Pons (tissue), 1 donor: ENCODE measurements at regions not wholly inside any gene's neighbourhood (a gene's known extent, or its start where the extent isn't known, plus 50 kb on each side); places are given as distances from the start of the nearest gene placed in this dataset.

ENCODE experiments used
- DNase-seq: peaks from one replicate; pipeline ENCODE4 v3.0.0-alpha.2; 2016; ENCODE audit warnings: low spot score

DNA sequence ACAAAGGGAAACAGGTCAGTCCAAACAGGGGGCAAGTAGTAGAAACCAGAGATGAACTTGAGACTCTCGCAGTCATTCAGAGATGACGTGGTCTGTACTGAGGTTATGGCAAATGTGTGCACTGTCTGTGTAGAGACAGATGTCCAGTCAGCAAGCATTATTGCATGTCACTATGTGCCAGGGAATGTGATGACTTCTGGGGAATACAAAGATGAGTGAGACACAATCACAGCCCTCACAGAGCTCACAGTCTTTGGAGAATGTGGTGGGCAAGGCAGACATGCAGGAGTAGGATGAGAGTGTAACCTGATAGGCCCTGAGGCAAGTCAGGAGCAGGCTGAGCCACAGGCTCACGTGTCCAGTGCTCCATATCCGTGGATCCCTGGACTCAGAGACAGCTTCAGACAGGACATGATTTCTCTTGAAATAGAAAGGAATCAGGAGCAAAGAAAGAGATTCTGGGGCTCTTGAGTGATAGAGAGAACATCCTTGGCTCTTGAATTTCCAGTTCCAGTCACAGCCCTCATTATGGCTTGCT is 550.7 kb downstream of the ETS1 start:
- DNase-seq: no peak

DNA sequence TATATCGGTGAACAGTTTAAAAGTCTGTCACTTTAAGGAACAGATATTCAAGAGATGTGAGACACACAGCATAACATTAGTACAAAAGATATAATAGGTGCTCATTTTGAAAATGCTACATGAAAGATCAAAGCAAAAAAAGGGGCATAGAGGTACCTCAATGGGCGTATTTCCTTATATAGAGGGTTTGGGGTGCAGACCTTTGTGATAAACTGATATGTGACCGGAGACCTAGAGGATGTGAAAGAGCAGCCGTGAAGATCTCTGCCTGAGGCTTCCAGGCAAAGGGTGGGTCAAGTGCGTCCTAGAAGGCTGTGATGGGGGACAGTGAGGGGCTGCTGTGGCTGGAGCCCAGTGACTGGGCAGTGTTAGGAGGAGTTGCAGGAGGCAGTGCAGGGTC is 551.4 kb downstream of the ETS1 start:
- no peak for DNase-seq

DNA sequence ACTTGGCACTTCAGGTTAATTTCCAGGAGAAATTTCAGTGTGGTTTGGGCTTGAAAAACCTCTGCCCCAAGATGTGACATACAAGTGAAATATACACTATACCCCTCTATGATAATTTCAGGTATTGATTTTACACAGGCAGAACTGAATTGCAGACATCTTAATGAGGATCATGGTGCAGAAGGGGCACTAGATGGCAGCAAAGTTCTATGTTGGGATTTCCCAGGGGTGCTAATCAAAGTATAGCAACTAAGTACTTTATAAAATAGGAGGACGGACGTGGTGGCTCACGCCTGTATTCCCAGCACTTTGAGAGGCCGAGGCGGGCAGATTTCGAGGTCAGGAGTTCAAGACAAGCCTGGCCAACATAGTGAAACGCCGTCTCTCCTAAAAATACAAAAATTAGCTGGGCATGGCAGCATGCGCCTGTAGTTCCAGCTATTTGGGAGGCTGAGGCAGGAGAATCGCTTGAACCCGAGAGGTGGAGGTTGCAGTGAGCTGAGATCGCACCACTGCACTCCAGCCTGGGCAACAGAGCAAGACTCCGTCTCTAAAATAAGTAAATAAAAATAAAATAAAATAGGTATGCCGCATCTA is 555.7 kb downstream of the ETS1 start:
- DNase-seq: peak; percentile 48

DNA sequence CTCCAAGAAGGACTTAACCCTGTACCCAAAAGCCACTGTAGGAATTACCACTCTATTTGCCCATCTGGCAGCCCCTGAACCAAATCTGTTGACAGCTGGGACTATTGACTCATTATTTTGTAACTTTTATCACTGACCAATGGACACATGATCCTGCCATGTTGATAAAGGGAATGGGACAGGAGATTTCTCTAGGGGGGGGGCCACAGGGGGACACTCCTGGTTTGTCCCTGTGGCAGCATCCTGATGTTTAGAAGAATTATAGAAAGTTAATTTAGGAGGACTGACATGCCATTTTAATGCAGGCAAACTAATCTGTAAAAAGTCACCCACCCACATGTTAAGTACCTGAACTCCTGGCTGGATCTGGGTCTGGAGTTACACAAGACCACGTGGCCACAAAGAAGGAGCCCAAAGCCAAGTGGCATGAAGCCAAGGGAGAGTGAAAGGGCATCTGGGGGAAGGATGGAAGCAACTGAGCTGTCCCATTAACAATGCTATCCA is 558.1 kb downstream of the ETS1 start:
- DNase-seq: no peak

DNA sequence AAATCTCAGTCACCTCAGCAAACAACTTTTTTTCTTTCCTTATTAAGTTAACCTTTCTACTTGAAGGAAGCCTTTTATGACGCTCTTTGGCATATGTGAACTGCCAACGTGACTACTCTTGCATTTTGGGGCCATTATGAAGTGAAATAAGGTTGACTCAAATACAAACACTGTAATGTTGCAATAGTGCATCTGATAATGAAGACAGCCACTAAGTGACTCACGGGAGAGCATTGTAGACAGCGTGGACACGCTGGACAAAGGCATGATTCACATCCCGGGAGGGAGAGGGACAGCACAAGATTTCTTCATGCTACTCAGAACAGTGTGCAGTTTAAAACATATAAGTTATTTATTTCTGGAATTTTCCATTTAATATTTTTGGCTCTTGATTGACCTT is 560.8 kb downstream of the ETS1 start:
- DNase-seq: no peak

DNA sequence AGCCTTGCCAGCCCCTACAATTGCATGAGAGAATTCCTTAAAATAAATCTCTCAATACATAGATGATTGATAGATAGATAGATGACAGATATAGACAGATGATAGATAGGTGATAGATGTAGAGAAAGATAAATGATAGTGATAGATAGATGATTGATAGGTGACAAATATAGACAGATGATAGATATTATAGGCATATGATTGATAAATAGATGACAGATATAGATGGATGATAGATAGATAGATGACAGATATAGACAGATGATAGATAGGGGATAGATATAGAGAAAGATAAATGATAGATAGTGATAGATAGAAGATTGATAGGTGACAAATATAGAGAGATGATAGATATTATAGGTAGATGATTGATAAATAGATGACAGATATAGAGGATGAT is 564.6 kb downstream of the ETS1 start:
- DNase-seq: no peak

DNA sequence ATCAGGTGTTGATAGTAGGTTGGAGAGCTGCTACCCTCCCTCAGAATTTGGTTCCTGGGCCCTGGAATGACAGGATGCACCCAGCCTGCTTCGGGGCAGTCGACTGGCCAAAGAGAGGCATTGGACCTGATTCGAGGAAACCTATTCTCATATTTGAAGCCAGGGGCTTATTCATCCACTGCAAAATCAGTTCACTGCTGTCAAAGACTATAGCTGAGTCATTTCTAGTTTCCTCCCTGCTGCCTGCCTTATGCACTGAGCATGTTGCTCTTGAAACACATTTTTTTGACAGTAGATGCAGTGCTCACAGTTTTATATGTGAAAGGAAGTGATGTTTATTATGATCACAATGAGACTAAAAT is 565.4 kb downstream of the ETS1 start:
- DNase-seq: no peak

DNA sequence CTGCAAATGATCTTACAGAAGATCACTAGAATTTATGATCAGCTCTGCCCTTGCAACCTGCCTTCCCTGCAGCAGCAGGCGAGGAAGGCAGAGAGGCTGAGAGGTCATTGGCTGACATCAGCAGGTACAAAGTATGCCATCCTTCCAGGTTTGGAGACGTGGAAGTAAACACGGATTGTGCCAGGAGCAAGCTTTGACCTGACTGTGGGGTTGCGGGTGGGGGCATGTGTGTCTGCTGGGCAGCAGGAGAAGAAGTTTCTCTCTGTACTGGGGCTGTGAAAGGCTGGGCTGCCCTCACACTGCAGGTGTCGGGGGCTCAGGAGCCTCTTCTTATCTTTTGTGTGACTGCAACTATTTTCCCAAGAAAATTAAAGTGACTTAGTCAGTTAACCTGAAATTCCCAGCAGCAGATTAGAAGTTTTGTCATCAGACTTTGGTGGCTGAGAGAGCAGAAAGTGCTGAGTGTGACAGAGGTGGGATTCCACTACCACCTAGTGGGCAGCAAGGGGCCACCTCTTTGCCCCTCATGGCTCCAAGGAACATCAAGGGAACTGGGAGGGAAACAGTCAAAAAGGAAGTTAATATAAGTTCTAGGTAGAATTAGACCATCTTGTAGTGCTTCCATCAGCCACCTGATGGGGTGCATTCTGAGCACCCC is 565.9 kb downstream of the ETS1 start:
- no peak for DNase-seq

DNA sequence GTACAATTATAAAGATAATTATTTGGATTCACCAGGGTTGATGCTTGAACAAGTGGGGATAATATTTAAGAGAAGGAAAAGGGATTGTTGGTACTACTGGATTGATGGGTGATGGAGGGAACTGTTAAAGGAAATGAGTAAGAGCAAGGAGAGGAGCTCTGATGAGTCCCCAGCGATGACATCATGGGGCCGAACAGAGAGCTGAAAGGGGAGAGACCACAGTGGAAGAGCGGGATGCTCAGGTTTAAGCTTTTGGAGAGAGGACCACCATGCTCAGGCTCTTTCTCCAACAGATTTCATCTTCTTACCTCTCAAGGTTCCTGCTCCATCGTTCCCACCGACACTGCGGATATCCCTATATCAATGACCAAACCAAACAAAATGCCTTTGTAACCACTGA is 568.7 kb downstream of the ETS1 start:
- DNase-seq: no peak

DNA sequence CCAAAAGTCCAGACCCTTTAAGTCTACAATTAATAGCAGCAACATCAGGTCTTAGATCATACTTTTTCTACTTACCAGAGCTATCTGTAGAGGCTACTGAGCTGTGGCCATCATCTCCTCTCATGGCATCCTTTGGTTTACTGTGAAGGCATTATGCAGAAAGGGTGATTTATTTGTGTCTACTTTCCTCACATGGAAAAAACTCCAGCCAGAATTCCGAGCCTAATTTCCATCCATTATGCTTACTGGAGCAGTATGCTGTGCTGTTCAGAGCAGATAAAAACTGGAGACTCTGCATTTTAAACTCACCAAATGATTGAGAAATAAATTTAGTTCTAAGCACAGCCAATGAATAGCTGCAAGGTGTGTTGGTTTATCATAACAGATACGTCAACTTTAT is 581.8 kb downstream of the ETS1 start:
- DNase-seq: no peak

DNA sequence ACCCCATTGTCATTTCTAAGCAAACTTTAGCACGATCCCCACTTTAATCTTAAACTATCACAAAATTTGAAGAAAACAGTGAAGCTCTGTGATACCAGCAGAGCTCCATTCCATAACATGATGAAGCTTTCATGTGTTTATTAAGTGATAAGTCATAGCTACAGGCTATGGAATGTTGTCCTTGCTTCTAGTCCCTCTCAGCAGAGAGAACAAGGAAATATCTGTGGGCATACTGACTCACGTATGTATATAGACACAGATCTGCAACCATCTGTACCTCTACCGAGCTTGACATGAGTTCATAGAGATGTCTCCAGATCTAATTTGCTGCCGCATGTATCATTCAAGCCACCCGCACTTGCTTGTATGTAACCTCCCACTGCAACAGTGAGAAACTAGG is 588.9 kb downstream of the ETS1 start:
- DNase-seq: no peak

DNA sequence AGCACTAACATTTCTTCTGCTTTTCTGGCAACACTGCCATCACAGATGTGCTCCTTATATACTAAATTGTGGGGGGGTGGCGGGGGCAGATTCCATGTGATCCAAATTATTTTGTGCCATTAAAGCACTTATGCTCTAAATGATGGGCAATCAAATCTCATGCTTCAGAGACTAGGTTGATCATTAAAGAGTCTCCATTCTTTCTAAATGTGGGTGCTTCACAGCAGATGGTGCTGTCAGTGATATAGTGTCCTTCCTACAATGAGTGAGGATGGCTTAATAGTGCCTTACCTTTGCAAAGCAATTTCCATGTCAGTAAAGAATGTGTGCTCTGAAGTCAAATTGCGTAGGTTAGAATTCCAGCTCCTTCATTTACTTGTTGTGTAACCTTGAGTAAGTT is 589.8 kb downstream of the ETS1 start:
- no peak for DNase-seq

DNA sequence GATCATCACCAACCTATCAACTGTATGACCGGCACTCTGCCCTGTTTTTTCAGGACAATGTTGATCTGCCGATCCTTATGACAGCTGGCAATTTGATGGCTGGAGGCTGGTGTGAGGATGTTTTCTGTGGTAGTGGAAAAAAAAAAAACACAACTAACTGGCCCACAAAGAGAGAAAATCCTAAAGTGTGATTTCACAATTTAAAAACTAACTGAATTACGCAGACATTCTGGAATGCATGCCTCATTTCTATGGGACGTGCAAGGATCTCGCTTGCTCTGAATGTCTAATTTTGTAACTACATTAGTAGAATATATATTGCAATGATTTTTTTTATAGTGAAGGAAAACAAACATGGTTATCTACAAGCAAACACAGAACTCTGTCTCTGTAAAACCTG is 590.5 kb downstream of the ETS1 start:
- no peak for DNase-seq

DNA sequence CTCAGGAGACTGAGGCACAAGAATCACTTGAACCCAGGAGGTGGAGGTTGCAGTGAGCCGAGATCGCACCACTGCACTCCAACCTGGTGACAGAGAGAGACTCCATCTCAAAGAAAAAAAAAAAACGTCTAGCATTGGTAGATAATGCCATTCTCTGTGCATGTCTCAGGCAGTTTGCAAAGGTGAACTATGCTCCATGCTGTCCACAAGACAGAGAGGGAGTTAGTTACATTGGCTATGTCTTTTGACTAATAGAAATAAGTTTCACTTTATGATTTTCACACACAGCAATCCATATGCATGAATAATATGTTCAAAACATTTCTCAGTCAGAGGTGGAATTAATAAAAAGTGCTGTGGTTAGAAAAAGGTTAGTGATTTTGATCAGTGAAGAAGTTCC is 591.4 kb downstream of the ETS1 start:
- DNase-seq: no peak

DNA sequence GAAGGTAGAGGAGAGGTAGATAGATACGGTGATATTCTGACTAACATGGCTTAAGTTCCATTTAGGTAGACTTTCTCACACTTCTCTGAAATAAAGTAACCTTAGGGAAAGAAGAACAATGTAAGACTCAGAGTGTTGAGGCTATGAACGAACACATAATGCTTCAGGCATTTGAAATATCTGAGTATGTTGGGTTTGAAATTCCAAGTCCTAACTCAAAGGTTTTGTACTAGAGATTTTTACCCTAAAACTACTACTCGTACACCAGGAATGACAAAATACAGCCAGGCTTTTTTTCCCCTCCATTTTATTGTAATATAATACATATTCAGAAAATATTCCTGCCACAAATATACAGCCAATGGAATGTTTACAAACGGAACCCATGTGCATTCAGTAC is 592.6 kb downstream of the ETS1 start:
- DNase-seq: no peak

DNA sequence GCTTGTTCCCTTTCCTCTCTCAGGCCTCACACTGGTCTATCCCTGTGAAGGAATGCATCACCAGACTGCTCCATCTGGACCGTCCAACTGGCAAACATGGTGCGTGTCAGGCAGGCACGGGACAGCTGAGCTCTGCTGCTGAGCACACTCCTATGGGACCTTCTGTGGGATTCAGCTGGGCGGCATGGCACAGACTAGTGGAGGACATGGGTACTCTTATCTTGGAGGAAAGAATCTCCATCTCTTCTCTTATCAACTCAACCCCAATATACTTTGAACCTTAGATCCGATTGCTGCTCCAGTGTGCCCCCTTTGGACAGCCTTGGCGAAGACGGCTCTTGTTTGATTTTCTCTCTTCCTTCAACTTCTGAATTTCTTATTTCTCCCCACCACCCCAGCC is 593.6 kb downstream of the ETS1 start:
- no peak for DNase-seq

DNA sequence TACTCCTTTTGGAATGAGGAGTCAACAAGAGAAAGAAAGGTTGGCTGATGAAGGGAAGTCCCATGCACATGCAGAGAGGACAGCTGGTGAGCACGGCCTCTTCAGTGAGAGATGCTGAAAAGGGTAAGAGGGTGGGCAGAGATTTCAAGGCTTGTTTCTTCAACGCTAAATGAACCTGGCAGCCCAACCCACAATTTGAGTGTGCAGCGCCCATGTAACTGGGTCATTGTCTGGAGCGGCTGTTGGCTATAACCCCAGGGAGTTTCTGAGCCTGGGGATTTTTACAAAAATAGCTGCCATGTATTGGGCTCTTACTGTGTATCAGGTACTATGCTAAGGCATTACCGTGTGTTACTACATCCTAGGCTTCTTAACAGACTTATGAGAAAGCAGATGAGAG is 594.1 kb downstream of the ETS1 start:
- no peak for DNase-seq

DNA sequence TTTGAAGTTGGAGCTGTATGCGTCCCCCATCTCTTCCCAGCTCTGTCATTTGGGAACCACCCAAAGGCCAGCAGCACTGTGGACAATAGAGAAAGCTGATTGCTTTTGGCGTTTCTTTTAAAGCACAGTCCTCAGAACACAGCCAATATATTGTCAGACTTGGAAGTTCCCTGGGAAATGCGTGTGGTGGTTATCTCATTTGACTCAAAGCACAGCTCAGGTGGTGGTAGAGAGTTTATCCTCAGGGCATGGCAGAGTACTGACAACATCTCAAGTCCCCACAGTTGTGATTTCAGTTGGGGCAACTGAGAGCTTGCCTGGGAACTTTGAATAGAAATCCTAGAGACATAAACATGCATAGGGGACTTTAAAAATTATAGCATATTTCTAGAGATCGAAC is 601.3 kb downstream of the ETS1 start:
- no peak for DNase-seq

DNA sequence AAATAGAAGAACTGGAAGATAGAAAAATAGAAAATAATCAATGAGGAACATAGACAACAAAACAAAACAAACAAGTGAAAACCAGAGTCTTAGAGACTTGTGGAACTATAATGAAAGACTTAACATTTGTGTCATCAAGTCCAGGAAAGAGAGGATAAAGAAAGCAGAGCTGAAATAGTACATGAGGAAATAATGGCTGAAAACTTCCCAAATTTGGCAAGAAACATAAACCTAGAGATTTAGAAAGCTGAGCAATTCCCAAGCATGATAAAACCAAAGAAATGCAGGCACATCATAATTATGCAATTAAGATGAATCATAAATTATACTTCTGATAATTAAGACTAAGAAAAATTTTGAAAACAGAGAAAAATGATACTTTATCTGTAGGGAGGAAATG is 614.5 kb downstream of the ETS1 start:
- no peak for DNase-seq

DNA sequence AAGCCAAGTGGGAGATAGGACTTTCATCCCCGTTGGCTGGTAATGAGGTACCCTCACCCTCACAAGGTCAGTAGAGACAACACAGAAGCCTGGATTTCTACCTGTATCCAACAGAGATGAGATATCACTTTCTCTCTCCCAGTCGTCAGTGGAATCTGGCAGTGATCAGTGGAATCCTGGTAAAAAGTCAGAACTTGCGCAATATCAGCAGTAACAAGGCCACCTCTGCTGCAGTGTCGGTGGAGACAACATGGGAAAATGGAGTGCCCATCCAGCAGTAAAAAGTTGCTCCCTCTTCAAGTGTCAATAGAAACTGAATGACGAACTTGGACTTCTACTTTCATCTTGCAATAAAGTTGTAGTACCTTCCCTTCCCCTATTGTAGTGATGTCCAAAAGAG is 615.9 kb downstream of the ETS1 start:
- DNase-seq: no peak

DNA sequence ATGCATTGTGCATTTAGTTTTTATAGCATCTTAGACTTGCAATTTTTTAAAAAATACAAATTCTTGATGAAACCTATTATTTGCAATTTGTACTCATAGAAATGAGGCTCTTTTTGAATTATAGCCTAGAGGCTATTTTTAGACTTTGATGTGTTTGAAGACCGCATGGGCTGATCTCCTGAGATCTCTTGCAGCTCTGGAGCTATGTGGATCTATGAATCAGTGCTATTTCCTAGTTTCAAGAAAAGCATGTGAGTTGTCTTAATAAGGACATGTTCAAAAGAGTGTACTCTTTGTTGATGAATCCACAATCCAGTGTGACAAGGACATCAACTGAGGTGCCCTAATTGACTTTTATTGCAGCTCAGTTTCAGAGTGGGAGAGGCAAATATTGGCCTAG is 620.5 kb downstream of the ETS1 start:
- no peak for DNase-seq

DNA sequence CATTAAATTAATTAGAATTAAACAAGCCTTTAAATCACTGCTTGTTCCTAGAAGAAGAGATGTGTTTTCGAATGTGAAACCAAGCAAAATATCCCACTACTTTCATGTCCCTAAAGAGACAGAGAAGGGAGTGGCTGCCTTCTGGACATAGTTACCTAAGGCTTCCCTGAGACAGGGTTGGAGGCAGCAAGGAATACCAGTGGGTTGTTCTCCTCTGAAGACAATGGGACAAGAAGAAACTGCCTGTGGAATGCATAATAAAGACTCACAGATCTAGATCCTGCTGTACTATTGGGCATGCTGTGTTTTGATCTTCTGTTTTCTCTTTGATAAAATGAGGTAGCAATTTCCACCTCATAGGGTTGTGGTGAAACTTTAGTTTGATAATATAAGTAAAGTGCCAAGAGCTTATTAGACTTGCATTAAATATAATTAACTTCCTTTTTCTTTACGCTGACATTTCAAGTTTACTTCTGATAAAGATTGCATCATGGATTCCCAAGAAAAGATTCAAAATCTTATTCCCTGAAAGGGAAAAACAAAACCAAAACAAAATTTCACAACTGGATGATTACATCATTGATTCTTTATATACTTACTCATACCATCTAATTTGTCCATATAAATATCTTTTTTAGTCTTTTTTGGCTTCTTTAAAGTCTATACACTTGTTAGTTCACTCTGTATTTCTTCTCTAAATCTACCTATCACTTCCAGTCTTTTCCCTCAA is 621.3 kb downstream of the ETS1 start:
- DNase-seq: no peak

DNA sequence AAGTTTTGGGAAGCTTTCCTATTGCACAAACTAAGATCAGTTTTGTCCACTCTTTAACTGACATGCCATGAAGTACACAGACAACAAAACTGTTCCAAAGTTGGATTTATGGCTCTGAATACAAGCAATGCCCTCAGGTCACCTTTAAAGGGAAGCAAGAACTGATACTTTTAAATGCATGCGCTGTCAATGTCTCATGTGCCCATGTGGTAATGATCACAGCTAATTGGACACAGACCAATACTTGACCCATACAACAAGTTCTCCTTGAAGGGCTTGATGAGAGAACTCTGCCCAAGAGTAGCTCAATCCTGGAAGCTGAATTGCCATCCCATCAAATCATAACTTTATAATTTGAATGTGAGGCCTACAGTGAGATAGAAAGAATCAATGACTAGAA is 624.9 kb downstream of the ETS1 start:
- no peak for DNase-seq
